LHCN-M2 (cell line): ENCODE measurements at regions not wholly inside any gene's neighbourhood (a gene's known extent, or its start where the extent isn't known, plus 50 kb on each side); places are given as distances from the start of the nearest gene placed in this dataset.
A peak's percentile ranks its signal among the peaks of the same experiment; 100 is the strongest.

Experiments
- DNase-seq: peaks from one replicate; pipeline ENCODE4 v3.0.0-alpha.2; 2012; ENCODE audit warnings: low read depth

DNA sequence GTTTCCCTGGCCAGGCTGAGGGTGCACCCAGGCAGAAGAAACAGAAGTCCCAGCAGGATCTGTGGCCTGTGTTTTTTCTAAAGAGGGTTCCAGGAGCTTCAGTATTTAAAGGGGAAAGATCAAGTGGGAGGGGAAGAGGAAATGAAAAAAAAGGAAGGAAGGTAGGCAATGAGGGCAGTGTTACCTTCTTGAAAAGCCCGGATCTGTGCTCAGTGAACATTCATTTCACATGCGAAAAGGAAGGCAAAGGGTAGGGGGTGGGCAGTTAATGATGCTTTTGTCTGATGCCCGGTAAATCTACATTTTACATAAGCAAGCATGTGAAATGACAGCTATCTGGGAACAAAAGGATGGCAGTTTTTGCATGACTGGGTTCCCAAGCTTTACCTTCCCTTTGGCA lies 326.2 kb downstream of the UQCRFS1 start:
- DNase-seq = no peak

DNA sequence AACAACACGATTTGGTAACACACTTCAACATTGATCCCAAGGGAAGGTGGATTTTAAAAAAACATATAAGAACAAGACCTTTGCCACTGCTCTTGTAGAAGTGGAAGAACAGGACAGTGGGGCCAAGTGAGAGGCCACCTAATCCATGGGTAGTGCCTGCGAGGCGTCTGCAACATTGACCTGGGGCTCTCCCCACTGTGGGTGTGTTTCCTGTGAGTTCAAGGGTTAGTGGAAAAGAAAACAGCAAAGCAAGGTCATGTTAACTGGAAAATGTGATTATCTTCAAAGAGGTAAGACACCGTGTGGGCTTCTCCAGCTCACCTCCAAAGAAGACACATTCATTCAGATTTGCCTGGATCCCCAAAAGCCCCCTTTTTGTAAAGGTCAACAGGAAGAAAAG lies 327.0 kb downstream of the UQCRFS1 start:
- DNase-seq = no peak

DNA sequence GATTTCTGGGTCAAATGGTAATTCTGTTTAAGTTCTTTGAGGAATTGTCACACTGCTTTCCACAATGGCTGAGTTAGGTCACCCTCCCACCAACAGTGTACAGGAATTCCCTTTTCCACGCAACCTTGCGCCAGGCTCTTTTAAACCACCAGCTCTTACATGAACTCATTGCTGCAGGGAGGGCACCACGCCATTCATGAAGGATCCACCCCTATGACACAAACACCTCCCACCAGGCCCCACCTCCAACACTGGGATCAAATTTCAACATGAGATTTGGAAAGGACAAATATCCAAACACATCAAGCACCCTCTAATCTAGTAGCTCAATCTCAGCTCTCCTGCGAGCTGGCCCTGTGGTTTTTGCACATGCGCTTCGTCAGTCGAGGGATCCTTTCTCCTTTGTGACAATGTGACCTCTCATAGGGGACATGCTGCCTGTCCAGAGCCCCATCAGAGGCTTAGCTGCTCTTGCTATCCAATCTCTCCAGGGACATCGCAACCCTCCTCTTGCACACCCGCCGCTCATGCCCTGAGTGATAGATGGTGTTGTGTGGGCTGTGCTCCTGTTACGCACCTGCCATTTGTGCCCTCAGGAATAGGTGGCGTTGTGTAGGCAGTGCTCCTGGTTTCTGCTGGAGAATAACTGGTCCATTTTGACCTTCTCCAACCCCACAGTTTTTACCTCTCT lies 328.0 kb downstream of the UQCRFS1 start:
- no peak for DNase-seq

DNA sequence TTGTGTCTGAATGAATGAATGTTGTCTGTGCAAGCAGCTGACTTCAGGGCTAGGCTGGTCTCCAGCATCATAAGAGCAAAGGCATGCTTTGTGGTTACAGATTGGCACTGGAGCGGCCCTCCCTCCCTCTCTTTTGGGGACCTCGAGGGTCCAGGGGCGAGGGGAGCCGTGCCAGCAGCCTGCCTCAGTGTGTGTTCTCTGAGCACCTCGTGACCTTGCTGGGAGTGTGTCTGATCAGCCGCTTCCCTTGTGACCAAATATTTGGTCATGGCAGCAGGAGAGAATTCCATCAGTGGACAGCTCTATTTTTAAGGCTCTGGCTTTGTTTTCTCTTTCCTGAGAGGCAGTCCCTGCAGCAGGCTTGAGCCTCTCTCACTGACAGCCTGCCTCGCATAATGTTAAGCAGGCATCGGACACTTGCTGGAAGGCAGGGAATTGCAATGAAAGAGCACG lies 329.7 kb downstream of the UQCRFS1 start:
- DNase-seq = peak; percentile 22

DNA sequence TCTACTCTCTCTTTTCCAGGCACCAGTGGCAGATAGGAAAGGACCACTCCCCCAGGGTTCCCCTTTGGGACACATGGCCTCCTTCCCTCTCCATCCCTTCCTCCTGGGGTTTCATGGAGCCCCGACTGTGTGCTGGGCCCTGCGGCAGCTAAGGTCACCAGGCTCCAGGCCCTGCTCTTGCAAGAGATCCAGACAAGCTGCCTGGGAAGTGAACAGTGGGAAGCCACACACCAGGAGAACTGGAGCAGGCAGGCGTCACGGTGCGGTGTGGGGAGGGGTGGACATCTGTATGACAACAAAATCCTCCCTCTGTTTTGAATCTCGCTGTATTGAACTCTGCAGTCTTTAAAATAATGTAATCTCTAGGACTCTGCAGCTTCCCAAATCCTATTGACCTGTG lies 330.1 kb downstream of the UQCRFS1 start:
- no peak for DNase-seq

DNA sequence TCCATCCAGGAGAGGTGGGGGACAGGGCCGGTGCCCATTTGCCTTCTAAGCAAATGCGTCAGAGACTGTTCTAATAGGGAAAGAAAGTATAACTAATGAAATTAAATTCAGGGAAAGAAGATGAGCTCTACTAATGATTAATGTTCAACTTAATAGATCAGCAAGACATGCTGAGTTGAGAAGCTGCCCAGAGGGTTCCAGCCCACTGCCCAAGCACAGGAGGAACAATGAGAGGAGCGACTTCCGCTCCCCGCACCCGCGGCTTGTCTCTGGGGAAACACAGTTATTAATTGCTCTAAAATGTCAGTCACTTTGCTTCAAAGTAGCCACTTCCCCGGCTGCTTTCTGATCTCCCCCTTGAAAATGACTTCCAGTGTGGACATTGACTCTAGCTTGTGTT lies 331.3 kb downstream of the UQCRFS1 start:
- DNase-seq = no peak

DNA sequence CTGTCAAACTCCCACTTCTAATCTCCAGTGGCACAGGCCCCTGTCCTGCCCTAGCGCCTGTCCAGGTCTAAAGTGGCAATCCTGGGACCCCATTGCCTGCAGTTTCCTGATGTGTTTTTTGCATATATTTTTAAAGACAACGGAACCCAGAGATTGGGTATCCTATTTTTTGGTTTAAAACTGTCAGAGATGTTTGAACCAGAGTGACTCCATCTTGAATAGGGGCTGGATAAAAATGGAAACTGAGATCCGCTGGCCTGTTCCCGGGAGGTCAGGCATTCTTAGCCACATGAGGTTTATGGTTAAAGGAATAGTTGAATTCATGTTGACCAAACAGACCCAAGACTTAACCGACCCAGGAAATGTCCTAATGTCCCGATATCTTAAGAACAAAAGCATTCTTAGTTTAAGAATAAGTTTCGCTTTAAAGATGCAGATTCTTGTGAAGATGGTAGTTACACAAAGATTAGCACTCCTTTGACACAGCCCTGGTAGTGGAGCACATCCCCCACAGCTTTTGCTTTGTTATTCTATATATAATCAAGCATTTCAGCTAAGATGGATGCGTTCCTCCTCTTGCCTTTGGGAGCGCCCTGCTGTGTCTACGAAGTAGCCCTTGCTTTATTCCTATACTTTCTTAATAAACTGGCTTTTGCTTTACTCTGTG lies 332.1 kb downstream of the UQCRFS1 start:
- no peak for DNase-seq

DNA sequence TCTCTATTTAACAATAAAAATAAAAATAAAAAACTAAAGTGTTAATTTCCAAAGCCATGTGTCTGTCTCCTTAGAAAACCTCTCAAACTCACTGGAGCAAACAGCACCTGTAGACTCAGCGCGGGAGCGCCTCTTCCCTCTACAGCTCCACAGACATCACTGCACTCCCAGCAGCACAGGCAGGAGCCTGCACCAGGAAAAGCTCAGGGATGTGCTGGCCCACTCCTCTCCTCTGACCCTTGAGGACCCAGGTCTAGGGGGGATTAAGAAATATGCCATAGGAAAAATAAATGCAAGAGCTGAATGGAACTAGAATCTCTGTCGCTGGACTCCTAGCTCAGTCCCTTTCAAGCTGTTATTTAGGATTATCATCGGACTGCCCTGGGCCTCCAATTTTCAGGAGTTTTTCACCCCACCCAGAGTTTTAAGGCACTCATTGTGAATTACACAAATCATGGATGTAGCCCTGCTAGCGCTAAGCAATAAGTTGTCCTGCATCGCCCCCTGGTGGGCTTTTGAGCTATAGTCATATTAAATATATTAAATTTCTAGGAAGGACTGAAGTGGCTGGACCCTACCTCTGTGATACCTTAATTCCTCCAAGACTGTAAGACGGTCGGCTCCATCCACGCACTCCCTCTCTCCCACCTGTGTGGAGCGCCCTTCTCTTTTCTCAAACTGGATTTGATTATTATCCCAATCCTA lies 333.9 kb downstream of the UQCRFS1 start:
- DNase-seq = peak; percentile 58

DNA sequence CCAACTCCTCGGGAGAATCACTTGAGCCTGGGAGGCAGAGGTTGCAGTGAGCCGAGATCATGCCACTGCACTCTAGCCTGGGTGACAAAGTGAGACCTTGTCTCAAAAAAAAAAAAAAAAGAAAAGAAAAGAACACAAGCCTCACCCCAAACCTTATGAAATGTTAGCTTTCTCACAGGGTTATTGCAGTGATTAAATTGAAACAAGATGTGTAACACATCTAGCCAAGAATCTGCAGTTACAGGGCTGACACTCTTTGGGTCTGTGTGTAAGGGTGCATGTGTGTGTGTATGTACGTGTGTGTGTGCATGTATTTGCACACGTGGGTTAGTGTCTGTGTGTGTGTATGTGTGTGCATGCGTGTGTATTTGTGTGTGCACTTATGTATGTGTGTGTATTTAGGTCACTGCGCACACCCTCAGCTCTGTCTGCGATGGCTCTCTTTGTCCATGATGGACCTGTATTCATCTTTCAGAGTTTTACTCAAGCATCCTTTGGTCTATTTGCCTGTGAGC lies 336.3 kb downstream of the UQCRFS1 start:
- DNase-seq = no peak

DNA sequence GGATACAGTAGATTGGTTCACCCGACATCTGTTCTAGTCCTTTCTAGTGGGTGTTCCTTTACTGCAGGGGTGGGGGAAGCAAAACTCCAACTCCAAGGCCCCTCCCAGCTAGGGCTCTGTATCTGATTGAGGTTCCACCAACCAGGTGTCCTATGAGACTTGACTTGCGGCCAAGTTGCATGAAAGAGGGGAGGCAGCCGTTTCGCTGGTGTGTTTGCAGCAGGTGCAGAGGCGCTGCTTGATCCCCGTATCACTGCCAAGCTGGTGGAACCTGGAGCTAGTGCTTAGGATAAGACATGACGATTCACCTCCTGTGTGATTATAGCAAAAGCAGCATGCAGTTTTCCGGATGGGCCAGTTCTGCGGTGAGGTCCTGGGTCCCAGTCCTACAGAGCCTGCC lies 338.2 kb downstream of the UQCRFS1 start:
- DNase-seq = no peak

DNA sequence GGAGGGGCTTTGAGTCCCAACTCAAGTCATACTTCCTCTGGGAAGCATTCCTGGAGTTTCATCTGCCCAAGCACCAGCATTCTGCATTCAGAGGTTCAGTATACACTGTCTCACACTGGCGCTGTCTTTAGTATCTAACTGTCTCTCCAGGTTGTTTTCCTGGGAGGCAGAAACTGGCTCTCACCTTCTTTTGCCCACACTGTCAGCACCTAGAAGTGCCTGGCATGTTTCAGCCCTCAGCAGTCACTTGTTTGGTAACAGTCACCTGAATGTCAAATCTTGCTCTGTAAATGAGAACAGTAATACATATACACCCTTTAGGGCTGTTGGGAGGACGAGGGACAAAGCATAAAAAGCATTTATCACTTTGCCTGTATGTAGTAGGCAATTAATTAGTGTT lies 339.6 kb downstream of the UQCRFS1 start:
- no peak for DNase-seq

DNA sequence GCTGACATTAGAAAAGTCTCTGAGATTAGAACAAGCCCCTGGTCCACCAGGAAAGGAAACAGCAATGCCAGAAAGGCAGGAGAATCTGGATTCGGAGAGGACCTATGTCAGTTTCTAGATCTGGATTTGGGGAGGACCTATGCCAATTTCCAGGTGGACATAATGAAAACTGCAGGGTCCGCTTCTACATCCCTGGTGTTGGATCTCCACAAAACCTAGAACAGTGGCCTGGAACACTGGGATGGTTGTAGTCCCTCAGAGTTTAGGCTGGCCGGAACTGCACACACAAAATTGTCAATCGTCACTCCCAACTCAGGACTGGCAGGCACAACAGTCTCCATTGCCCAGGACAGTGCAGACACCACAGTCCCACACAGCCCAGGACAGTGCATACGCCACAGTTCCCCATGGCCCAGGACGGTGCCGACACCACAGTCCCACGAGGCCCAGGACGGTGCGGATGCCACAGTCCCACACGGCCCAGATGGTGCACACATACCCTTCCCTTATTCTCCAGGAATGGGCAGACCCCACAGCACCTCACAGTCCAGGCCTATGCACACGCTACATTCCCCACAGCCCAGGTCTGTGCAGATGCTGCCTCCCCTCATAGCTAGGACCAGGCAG lies 341.7 kb downstream of the UQCRFS1 start:
- DNase-seq = no peak

DNA sequence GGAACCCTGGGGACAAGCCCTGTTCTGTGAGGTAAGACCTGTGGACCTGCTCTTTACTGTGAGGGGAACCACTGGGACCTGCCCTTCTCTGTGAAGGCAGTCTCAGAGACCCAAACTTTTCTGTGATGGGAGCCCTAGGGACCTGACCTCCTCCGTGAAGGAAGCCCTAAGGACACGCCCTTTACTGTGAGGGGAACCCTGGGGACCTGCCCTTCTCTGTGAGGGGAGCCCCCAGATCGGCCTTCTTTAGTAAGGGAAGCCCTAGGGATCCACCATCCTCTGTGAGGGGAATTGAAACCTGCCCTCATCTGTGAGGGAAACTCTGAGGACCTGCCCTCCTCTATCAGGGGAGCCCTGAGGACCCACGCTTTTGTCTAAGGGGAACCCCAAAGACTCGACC lies 343.5 kb downstream of the UQCRFS1 start:
- DNase-seq = no peak

DNA sequence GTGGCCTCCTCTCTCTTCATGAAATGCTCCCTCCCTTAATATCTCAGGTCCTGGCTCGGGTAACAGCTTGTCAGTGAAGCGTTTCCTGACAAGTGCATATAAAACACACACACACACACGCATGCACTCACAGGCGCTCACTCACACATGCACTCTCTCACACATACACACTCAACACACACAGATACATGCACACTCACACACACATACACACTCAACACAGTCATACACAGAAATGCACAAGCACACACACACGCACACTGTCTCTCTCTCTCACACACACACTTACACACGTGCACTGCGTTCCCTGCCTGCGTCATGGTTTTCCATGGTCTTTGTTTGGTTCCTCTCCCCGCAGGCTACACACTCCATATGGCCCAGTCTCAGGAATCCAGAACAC lies 344.1 kb downstream of the UQCRFS1 start:
- no peak for DNase-seq

DNA sequence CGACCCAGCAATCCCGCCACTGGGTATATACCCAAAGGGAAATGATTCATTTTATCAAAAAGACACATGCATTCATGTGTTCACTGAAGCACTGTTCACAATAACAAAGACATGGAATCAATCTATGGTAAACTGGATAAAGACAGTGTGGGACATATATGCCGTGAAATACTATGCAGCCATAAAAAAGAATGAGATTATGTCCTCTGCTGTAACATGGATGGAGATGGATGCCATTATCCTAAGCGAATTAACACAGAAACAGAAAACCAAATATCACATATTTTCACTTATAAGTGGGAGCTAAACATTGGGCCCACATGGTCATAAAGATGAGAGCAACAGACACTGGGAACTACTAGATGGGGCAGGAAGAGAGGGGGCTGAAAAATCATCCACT lies 345.0 kb downstream of the UQCRFS1 start:
- DNase-seq = no peak

DNA sequence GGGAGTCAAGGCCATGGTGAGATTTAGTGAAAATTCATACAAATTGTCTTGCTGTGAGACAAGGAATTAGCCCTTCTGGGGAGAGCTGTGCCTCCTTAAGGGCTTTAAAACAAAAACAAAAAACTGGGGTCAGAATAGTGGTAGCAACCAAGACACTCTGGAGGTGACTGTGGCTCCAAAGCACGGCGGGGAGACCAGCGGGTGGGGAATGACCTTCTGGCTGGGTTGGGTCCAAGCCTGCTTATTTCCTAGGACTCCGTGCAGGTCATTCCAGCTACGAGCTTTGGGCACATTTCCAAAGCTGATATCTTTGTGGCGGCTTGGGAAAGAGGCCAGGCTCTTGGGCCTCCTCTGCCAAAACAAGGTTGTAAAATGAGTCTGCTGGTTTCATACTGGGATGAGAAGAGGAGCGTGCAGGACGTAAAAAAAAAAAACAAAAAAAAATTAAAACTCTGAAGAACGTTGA lies 348.3 kb downstream of the UQCRFS1 start:
- no peak for DNase-seq

DNA sequence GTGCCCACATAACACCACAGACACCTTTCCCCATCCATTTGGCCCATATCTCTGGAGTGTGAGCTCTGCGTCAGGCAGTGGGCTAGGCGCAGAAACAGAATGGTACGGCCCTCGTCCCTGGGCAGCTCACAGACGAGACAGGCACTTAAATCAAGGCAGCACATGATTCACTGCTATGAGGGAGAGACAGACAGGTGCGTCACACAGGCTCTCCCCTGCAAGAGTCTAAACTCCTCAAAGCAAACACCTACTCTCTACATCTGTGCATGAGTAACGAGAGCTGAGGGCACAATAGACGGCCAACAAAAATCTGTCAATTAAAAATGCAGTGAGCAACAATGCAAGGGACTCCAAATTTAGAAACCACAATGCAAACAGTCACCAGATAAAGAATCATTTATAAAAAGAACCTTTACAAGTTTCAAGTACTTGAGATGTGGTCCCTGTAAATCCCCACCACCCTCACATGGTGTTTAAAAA lies 348.9 kb downstream of the UQCRFS1 start:
- no peak for DNase-seq

DNA sequence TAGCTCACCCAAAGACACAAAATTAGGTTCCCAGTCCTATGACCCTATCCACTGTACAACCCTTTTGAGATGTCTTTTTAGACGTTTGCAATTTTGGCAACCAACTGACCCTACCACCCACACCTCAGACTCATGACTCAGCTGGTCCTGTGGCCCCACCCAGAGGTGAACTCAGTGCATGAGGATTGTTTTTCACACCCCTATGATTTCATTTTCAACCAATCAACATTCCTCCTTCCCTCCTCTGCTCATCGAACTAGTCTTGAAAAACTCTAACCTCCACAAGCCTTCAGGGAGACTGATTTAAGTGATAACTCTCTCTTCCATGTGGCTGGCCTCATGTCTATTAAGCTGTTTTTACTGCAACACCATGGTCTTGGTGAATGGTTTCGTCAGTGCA lies 350.7 kb downstream of the UQCRFS1 start:
- DNase-seq = no peak

DNA sequence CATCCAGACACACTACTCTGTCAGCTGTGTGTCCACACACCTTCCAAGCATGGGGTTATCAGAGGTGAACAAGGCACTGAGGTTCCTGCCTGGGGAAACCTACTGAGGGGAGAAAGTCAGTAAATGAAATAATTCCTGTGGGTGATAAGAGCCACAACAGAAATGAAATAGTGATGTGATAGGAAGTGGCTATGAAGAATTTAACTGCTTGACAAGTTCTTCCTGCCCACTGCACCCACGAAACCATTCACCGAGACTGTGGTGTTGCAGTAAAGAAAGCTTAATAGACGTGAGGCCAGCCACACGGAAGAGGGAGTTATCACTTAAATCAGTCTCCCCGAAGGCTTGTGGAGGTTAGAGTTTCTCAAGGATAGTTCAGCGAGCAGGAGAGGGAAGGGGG lies 353.1 kb downstream of the UQCRFS1 start:
- no peak for DNase-seq

DNA sequence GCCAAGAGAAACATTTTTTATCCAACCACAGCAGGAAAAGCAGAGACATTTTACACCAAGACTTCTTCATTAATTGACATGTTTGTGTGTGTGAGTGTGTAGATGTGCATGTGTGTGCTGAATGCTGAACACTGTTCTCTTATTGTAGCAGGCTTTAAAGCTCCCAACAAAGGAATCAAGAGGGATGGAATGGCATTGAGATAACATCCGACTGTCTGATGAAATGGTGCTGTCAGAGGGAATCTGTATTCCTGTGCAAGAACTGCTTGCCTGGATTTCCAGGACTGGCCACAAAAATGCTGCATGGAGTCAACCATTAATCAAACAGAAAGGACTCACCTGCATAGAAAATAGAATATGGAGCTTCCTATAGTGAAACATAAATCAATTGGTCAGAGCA lies 354.0 kb downstream of the UQCRFS1 start:
- no peak for DNase-seq

DNA sequence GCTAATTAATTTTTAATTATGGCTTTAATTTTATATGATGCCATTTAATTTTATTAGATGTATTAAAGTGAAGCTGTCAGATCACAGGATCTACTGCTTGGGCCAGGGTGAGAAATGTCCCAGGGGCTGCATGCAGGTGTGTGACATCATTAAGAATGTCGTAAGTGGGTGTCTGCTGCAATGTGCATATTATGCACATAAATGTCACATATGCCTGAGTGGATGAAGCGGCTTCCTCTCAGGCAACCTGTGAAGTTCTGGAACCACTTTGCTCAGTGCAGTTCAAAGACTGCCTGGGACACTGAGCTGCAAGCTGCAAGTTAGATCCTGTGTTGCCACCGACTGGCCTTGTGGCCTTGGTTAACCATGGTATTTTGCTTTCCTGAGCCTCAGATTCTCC lies 355.0 kb downstream of the UQCRFS1 start:
- no peak for DNase-seq

DNA sequence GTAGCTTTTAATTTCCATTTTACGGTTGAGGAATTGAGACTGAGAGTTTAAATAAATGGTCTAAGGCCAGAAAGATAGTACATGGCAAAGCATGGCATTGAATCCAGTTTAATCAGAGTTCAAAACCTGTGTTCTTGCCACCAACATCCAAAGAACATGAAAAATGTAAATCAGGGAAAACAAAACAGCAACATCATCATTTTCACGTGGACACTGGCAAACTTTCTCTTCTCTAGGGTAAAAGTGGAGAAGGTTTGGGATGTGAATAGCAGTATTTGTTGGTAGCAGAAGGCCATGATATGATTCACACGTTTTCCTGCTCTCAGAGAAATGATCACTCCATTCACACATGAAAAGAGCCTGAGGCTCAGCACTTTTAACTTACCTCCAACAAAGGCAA lies 357.7 kb downstream of the UQCRFS1 start:
- no peak for DNase-seq
